ENCODE measurements at regions not wholly inside any gene's neighbourhood (a gene's known extent, or its start where the extent isn't known, plus 50 kb on each side); places are given as distances from the start of the nearest gene placed in this dataset.
"Not testable (repeated sequence)": the region's sequence is repeated elsewhere in the genome, so short reads cannot be mapped to it uniquely, and the experiment has no call there.

- H3K27ac Mint-ChIP-seq = no peak overlapping the region
- H3K4me1 Mint-ChIP-seq = no peaks in the 10 kb centered on the region
- no peak for DNase-seq
- H3K36me3 Mint-ChIP-seq (ENCODE audit: low read depth) = no peaks in the 10 kb centered on the region
- intact Hi-C loops (cut with micrococcal nuclease) = no loop called here
- H3K9me3 Mint-ChIP-seq = no peaks in the 10 kb centered on the region
- H3K27me3 Mint-ChIP-seq = no peaks in the 10 kb centered on the region
- no peak overlapping the region for H3K4me3 Mint-ChIP-seq
Observed at GRCh38 chr4:159881158-159881557, 778.3 kb downstream of the RAPGEF2 start.

GRCh38 chr4:159884989-159885388 lies 782.1 kb downstream of the RAPGEF2 start:
- no peaks in the 10 kb centered on the region for H3K27me3 Mint-ChIP-seq
- DNase-seq = no peak
- no peaks in the 10 kb centered on the region for H3K4me1 Mint-ChIP-seq
- H3K36me3 Mint-ChIP-seq (ENCODE audit: low read depth) = no peaks in the 10 kb centered on the region
- H3K27ac Mint-ChIP-seq = no peak overlapping the region
- H3K4me3 Mint-ChIP-seq = no peak overlapping the region
- intact Hi-C loops (cut with micrococcal nuclease) = no loop called here
- no peaks in the 10 kb centered on the region for H3K9me3 Mint-ChIP-seq

- H3K4me3 Mint-ChIP-seq = no peak overlapping the region
- DNase-seq = no peak
- no peaks in the 10 kb centered on the region for H3K36me3 Mint-ChIP-seq (ENCODE audit: low read depth)
- no peak overlapping the region for H3K27ac Mint-ChIP-seq
- H3K4me1 Mint-ChIP-seq = no peaks in the 10 kb centered on the region
- H3K27me3 Mint-ChIP-seq = no peaks in the 10 kb centered on the region
- H3K9me3 Mint-ChIP-seq = peaks cover 3% of the 10 kb centered on the region
- intact Hi-C loops (cut with micrococcal nuclease) = no loop called here
Observed at GRCh38 chr4:159899596-159899995, 796.7 kb downstream of the RAPGEF2 start.

GRCh38 chr4:159900562-159900961 lies 797.7 kb downstream of the RAPGEF2 start:
- H3K4me1 Mint-ChIP-seq = no peaks in the 10 kb centered on the region
- DNase-seq = no peak
- no peak overlapping the region for H3K27ac Mint-ChIP-seq
- H3K36me3 Mint-ChIP-seq (ENCODE audit: low read depth) = no peaks in the 10 kb centered on the region
- intact Hi-C loops (cut with micrococcal nuclease) = no loop called here
- H3K4me3 Mint-ChIP-seq = no peak overlapping the region
- peaks cover 3% of the 10 kb centered on the region for H3K9me3 Mint-ChIP-seq
- no peaks in the 10 kb centered on the region for H3K27me3 Mint-ChIP-seq

GRCh38 chr4:159902648-159903047 lies 799.8 kb downstream of the RAPGEF2 start:
- Mint-ChIP-seq H3K4me3 (no peak overlapping the region), H3K27ac (no peak overlapping the region), H3K36me3 (ENCODE audit: low read depth) (no peaks in the 10 kb centered on the region), H3K27me3 (no peaks in the 10 kb centered on the region), H3K9me3 (peaks cover 1% of the 10 kb centered on the region), H3K4me1 (no peaks in the 10 kb centered on the region)
- intact Hi-C loops (cut with micrococcal nuclease) = no loop called here
- no peak for DNase-seq

- Mint-ChIP-seq H3K36me3 (ENCODE audit: low read depth) (no peaks in the 10 kb centered on the region), H3K4me3 (no peak overlapping the region), H3K27me3 (no peaks in the 10 kb centered on the region), H3K4me1 (no peaks in the 10 kb centered on the region), H3K27ac (no peak overlapping the region), H3K9me3 (no peaks in the 10 kb centered on the region)
- no peak for DNase-seq
- intact Hi-C loops (cut with micrococcal nuclease) = no loop called here
Observed at GRCh38 chr4:159904906-159905305, 802.0 kb downstream of the RAPGEF2 start.

- Mint-ChIP-seq H3K27ac (no peak overlapping the region), H3K4me1 (no peaks in the 10 kb centered on the region), H3K36me3 (ENCODE audit: low read depth) (no peaks in the 10 kb centered on the region), H3K27me3 (no peaks in the 10 kb centered on the region), H3K4me3 (no peak overlapping the region), H3K9me3 (no peaks in the 10 kb centered on the region)
- intact Hi-C loops (cut with micrococcal nuclease) = no loop called here
- DNase-seq = no peak
Observed at GRCh38 chr4:159906051-159906450, 803.2 kb downstream of the RAPGEF2 start.

GRCh38 chr4:159906517-159906916 lies 803.6 kb downstream of the RAPGEF2 start:
- no peaks in the 10 kb centered on the region for H3K27me3 Mint-ChIP-seq
- H3K9me3 Mint-ChIP-seq = no peaks in the 10 kb centered on the region
- no peak for DNase-seq
- H3K36me3 Mint-ChIP-seq (ENCODE audit: low read depth) = no peaks in the 10 kb centered on the region
- H3K4me1 Mint-ChIP-seq = no peaks in the 10 kb centered on the region
- intact Hi-C loops (cut with micrococcal nuclease) = no loop called here
- no peak overlapping the region for H3K4me3 Mint-ChIP-seq
- no peak overlapping the region for H3K27ac Mint-ChIP-seq

- H3K9me3 Mint-ChIP-seq = no peaks in the 10 kb centered on the region
- no peak for DNase-seq
Observed at GRCh38 chr4:159910721-159911120, 807.8 kb downstream of the RAPGEF2 start.

GRCh38 chr4:159922119-159922518 lies 819.2 kb downstream of the RAPGEF2 start:
- Mint-ChIP-seq H3K27ac (no peak overlapping the region), H3K27me3 (no peaks in the 10 kb centered on the region), H3K9me3 (no peaks in the 10 kb centered on the region), H3K4me1 (no peaks in the 10 kb centered on the region), H3K36me3 (ENCODE audit: low read depth) (no peaks in the 10 kb centered on the region), H3K4me3 (no peak overlapping the region)
- intact Hi-C loops (cut with micrococcal nuclease) = no loop called here
- DNase-seq = no peak

More at GRCh38 chr4:159910721-159911120, 807.8 kb downstream of the RAPGEF2 start:
- Mint-ChIP-seq H3K27ac (no peak overlapping the region), H3K36me3 (ENCODE audit: low read depth) (no peaks in the 10 kb centered on the region), H3K27me3 (no peaks in the 10 kb centered on the region), H3K4me1 (no peaks in the 10 kb centered on the region), H3K4me3 (no peak overlapping the region)
- intact Hi-C loops (cut with micrococcal nuclease) = no loop called here

- no peak overlapping the region for H3K4me3 Mint-ChIP-seq
- intact Hi-C loops (cut with micrococcal nuclease) = no loop called here
- DNase-seq = no peak
- no peaks in the 10 kb centered on the region for H3K4me1 Mint-ChIP-seq
- H3K36me3 Mint-ChIP-seq (ENCODE audit: low read depth) = no peaks in the 10 kb centered on the region
- H3K27ac Mint-ChIP-seq = no peak overlapping the region
- no peaks in the 10 kb centered on the region for H3K9me3 Mint-ChIP-seq
- no peaks in the 10 kb centered on the region for H3K27me3 Mint-ChIP-seq
Observed at GRCh38 chr4:159925770-159926169, 822.9 kb downstream of the RAPGEF2 start.

- DNase-seq = no peak
- Mint-ChIP-seq H3K36me3 (ENCODE audit: low read depth) (no peaks in the 10 kb centered on the region), H3K4me3 (no peak overlapping the region), H3K27me3 (no peaks in the 10 kb centered on the region), H3K4me1 (no peaks in the 10 kb centered on the region), H3K9me3 (no peaks in the 10 kb centered on the region), H3K27ac (no peak overlapping the region)
- intact Hi-C loops (cut with micrococcal nuclease) = no loop called here
Observed at GRCh38 chr4:159926871-159927270, 824.0 kb downstream of the RAPGEF2 start.

- DNase-seq = no peak
- Mint-ChIP-seq H3K4me1 (no peaks in the 10 kb centered on the region), H3K4me3 (no peak overlapping the region), H3K27me3 (no peaks in the 10 kb centered on the region), H3K27ac (no peak overlapping the region), H3K36me3 (ENCODE audit: low read depth) (no peaks in the 10 kb centered on the region), H3K9me3 (no peaks in the 10 kb centered on the region)
- intact Hi-C loops (cut with micrococcal nuclease) = no loop called here
Observed at GRCh38 chr4:159927781-159928180, 824.9 kb downstream of the RAPGEF2 start.

- H3K27ac Mint-ChIP-seq; H3K27me3 Mint-ChIP-seq; H3K36me3 Mint-ChIP-seq (ENCODE audit: low read depth); H3K9me3 Mint-ChIP-seq; H3K4me1 Mint-ChIP-seq; intact Hi-C loops (cut with micrococcal nuclease); DNase-seq; H3K4me3 Mint-ChIP-seq: not testable (repeated sequence)
Observed at GRCh38 chr4:159934602-159935001, 831.7 kb downstream of the RAPGEF2 start.

- Mint-ChIP-seq H3K27ac (no peak overlapping the region), H3K9me3 (peaks cover 4% of the 10 kb centered on the region), H3K4me1 (no peaks in the 10 kb centered on the region), H3K27me3 (no peaks in the 10 kb centered on the region), H3K36me3 (ENCODE audit: low read depth) (no peaks in the 10 kb centered on the region), H3K4me3 (no peak overlapping the region)
- no peak for DNase-seq
- intact Hi-C loops (cut with micrococcal nuclease) = no loop called here
Observed at GRCh38 chr4:159937595-159937994, 834.7 kb downstream of the RAPGEF2 start.

All from activated CD4-positive, alpha-beta T cell treated with anti-CD3 and anti-CD28 coated beads, Interleukin-2, amount 10 ng/mL, durations not matched to agents 24 days and 14 days (primary cell).